Neural cell (in vitro differentiated cells): ENCODE measurements at regions not wholly inside any gene's neighbourhood (a gene's known extent, or its start where the extent isn't known, plus 50 kb on each side); places are given as distances from the start of the nearest gene placed in this dataset.
A peak's percentile ranks its signal among the peaks of the same experiment; 100 is the strongest.

ENCODE experiments used
- H2AFZ ChIP-seq: fragments of 200-600, 300-800 bp; sonication (generic), shearing (Covaris generic); 2 replicates; pipeline ENCODE4 v1.6.0; 2014; ENCODE audit warnings: low read depth, mild to moderate bottlenecking, antibody characterized with exemption, low read length, moderate library complexity
- H3F3A ChIP-seq: fragments of 200-600 bp; shearing (Covaris generic); 2 replicates; pipeline ENCODE4 v1.6.1; 2016; ENCODE audit warnings: mild to moderate bottlenecking, moderate library complexity, mixed read lengths, antibody characterized with exemption, low read length; ENCODE audit not compliant: insufficient read depth, poor library complexity, severe bottlenecking
- H3K27ac ChIP-seq: fragments of 200-600, 300-800 bp; sonication (generic), shearing (Covaris generic); 2 replicates; pipeline ENCODE4 v1.5.1; 2014; ENCODE audit warnings: mild to moderate bottlenecking, low read length, moderate library complexity
- H3K27me3 ChIP-seq: fragments of 300-800, 200-600 bp; sonication (generic), shearing (Covaris generic); 2 replicates; pipeline ENCODE4 v1.6.0; 2014; ENCODE audit warnings: mild to moderate bottlenecking, low read depth, low read length, moderate library complexity; ENCODE audit not compliant: insufficient read depth
- H3K36me3 ChIP-seq: fragments of 300-800, 200-600 bp; sonication (generic), shearing (Covaris generic); 2 replicates; pipeline ENCODE4 v1.5.1; 2014; ENCODE audit warnings: mild to moderate bottlenecking, antibody characterized with exemption, low read length, moderate library complexity; ENCODE audit not compliant: insufficient read depth
- H3K4me2 ChIP-seq: fragments of 300-800, 200-600 bp; sonication (generic), shearing (Covaris generic); 2 replicates; pipeline ENCODE4 v1.6.0; 2014; ENCODE audit warnings: mild to moderate bottlenecking, low read length
- H3K4me3 ChIP-seq: fragments of 300-800, 200-600 bp; sonication (generic), shearing (Covaris generic); 2 replicates; pipeline ENCODE4 v1.5.1; 2014; ENCODE audit warnings: mild to moderate bottlenecking, low read length, moderate library complexity
- H3K79me2 ChIP-seq: fragments of 200-600 bp; shearing (Covaris generic); replicated peaks from 2 replicates; pipeline ENCODE4 v1.6.0; 2014; ENCODE audit warnings: mild to moderate bottlenecking, low read length, moderate library complexity; ENCODE audit not compliant: insufficient read depth
- H3K9ac ChIP-seq: fragments of 300-800, 200-600 bp; sonication (generic), shearing (Covaris generic); 2 replicates; pipeline ENCODE4 v1.6.1; 2016; ENCODE audit warnings: mild to moderate bottlenecking, low read length, mixed read lengths
- H3K9me2 ChIP-seq: fragments of 200-600 bp; shearing (Covaris generic); 2 replicates; pipeline ENCODE4 v1.6.1; 2016; ENCODE audit warnings: mild to moderate bottlenecking, low read length, mixed read lengths; ENCODE audit not compliant: insufficient read depth
- H3K9me3 ChIP-seq: fragments of 200-600, 300-800 bp; sonication (generic), shearing (Covaris generic); 2 replicates; pipeline ENCODE4 v1.6.1; 2016; ENCODE audit warnings: mild to moderate bottlenecking, mixed run types, low read length, moderate library complexity, mixed read lengths
- H4K20me1 ChIP-seq: fragments of 200-600 bp; shearing (Covaris generic); 2 replicates; pipeline ENCODE4 v1.6.1; 2016; ENCODE audit warnings: mild to moderate bottlenecking, mixed run types; ENCODE audit not compliant: insufficient read depth
- CTCF ChIP-seq: fragments of 450-650 bp; IDR thresholded peaks from 2 replicates; pipeline ENCODE4 v1.5.1; 2014; ENCODE audit warnings: antibody characterized with exemption, mild to moderate bottlenecking, moderate library complexity; ENCODE audit not compliant: poor library complexity, severe bottlenecking
- EP300 ChIP-seq: fragments of 450-650 bp; conservative IDR thresholded peaks from 2 replicates; pipeline ENCODE4 v1.6.1; 2014; ENCODE audit warnings: antibody characterized with exemption, mild to moderate bottlenecking, moderate library complexity; ENCODE audit not compliant: poor library complexity, severe bottlenecking
- EZH2 ChIP-seq: fragments of 200-600, 300-800 bp; shearing (Covaris generic), sonication (generic); IDR thresholded peaks from 2 replicates; pipeline ENCODE4 v1.6.1; 2014; ENCODE audit warnings: antibody characterized with exemption, low read length, borderline replicate concordance, mild to moderate bottlenecking; ENCODE audit not compliant: insufficient read depth, poor library complexity, severe bottlenecking
- MXI1 ChIP-seq: fragments of 450-650 bp; conservative IDR thresholded peaks from 2 replicates; pipeline ENCODE4 v1.6.1; 2014; ENCODE audit warnings: antibody characterized with exemption, mild to moderate bottlenecking; ENCODE audit not compliant: poor library complexity, severe bottlenecking
- POLR2AphosphoS5 ChIP-seq: IDR thresholded peaks from 2 replicates; pipeline ENCODE4 v1.6.1; 2012
- RAD21 ChIP-seq: fragments of 450-650 bp; conservative IDR thresholded peaks from 2 replicates; pipeline ENCODE4 v1.6.1; 2014; ENCODE audit warnings: antibody characterized with exemption, mild to moderate bottlenecking, moderate library complexity
- REST ChIP-seq: IDR thresholded peaks from 2 replicates; pipeline ENCODE4 v1.6.1; 2012; ENCODE audit warnings: borderline replicate concordance
- SMC3 ChIP-seq: fragments of 450-650 bp; conservative IDR thresholded peaks from 2 replicates; pipeline ENCODE4 v1.6.1; 2014; ENCODE audit warnings: antibody characterized with exemption, mild to moderate bottlenecking, moderate library complexity; ENCODE audit not compliant: poor library complexity
- TAF1 ChIP-seq: IDR thresholded peaks from 2 replicates; pipeline ENCODE4 v1.6.1; 2012; ENCODE audit warnings: low read depth

GRCh38 chr9:29966247-29966646 is 2393.0 kb upstream of the C9orf72 start:
- Histone ChIP-seq H4K20me1 (no peaks in the 10 kb centered on the region), H3K4me3 (no peak overlapping the region), H3K36me3 (no peaks in the 10 kb centered on the region), H3F3A (no peaks in the 10 kb centered on the region), H3K4me2 (no peak overlapping the region), H3K9me2 (no peaks in the 10 kb centered on the region), H3K27me3 (no peaks in the 10 kb centered on the region), H3K27ac (no peak overlapping the region), H3K9me3 (no peaks in the 10 kb centered on the region), H3K9ac (no peak overlapping the region), H3K79me2 (no peaks in the 10 kb centered on the region), H2AFZ (no peak overlapping the region)
- peak; percentile 16 for TF ChIP-seq EP300
- no peak for TF ChIP-seq TAF1

- Histone ChIP-seq H3K4me2 (no peak overlapping the region), H3F3A (no peaks in the 10 kb centered on the region), H2AFZ (no peak overlapping the region), H3K36me3 (no peaks in the 10 kb centered on the region), H3K4me3 (no peak overlapping the region), H3K27me3 (no peaks in the 10 kb centered on the region), H3K9ac (no peak overlapping the region), H3K9me3 (no peaks in the 10 kb centered on the region), H3K27ac (no peak overlapping the region), H3K9me2 (no peaks in the 10 kb centered on the region), H3K79me2 (no peaks in the 10 kb centered on the region), H4K20me1 (no peaks in the 10 kb centered on the region)
- TF ChIP-seq EP300 (no peak), TAF1 (no peak)
These were observed 2395.6 kb upstream of the C9orf72 start for GRCh38 chr9:29968831-29969230.

- Histone ChIP-seq H3K27ac (no peak overlapping the region), H3K4me2 (no peak overlapping the region), H3F3A (no peaks in the 10 kb centered on the region), H2AFZ (no peak overlapping the region), H3K9ac (no peak overlapping the region), H3K36me3 (no peaks in the 10 kb centered on the region), H3K27me3 (no peaks in the 10 kb centered on the region), H3K9me3 (no peaks in the 10 kb centered on the region), H4K20me1 (no peaks in the 10 kb centered on the region), H3K4me3 (no peak overlapping the region), H3K9me2 (no peaks in the 10 kb centered on the region), H3K79me2 (no peaks in the 10 kb centered on the region)
- TF ChIP-seq SMC3 (no peak), POLR2AphosphoS5 (no peak), TAF1 (no peak), EZH2 (no peak), EP300 (no peak), RAD21 (no peak), REST (no peak), CTCF (no peak), MXI1 (no peak)
These were observed 2396.1 kb upstream of the C9orf72 start for GRCh38 chr9:29969408-29969807.
